ENCODE measurements at regions not wholly inside any gene's neighbourhood (a gene's known extent, or its start where the extent isn't known, plus 50 kb on each side); places are given as distances from the start of the nearest gene placed in this dataset.

DNA sequence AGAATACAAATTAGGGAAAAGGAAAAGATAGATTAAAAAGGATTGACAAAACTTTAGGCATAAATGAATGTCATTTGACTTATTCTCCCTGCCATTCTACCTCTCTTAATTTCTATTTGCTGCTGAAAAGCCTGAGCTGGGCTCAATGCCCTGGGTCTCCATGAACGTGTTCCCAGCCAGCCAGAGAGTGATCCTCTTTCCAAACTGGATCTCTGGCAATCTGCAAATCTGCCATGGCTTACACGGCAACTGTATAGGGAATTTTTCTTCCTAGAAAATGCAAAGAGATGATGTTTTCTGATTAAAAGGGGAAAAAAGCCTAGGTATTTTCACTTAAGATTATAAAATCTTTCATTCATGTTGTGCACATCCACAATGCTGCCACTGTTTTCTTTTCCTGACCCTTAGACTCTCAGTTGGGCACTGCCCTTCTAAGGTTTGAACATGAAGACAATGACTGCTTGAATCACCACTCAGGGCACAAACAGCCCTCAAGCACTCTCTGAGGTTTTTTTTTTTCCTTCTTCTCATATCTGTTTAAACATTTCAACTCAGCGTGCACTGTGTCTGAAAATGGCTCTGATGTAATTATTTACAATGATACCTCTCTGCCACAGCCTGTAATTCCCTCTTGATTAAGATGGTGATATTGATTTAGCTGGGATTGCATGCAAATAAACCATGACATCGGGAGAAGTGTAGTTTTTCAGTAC is 60.3 kb downstream of the DACT1 start:
- no peak for DNase-seq (ENCODE audit: low read depth)

DNA sequence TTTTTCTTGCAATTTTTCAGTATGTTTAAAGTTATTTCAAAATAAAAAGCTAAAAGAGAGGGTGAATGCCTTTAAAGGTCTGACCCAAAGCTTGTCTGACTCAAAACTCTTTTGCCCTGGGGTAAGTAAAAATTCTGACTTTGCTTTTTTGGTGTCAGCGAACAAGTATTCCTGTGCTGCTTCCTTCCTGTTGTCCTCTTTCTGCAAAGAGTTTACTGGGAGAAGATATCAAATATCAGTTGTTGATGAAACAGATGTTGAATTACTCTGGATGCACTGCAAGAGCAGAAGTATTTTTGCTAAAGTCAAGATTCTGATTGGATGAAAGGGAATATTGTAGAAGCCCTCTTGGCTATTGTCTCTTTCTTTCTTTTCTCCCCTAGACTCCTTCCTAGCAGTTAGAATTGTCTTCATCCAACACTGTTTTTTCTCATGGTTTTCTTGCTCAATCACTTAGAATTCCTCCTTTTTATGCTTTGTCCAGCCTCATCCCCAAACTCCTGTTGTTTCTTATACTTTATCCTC is 62.0 kb downstream of the DACT1 start:
- DNase-seq (ENCODE audit: low read depth), result no peak

DNA sequence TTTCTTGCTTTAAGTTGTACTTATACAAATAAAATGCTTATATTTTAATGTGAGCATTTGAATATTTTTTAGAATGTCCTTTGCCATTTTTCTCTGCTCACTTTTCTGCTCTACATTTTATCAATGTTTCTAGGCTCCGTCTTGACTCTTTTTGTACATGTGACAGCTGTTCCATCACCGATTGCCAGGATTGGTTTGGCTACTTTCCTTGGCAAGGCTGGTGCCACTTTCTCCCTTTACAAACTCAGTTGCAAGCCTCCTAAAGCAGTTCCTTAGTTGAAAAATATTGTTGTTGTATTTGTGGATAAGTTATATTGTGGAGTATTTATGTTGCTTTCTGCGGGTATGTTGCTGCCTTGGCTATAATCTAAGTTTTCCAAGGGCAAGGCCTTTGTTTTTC is 63.4 kb downstream of the DACT1 start:
- no peak for DNase-seq (ENCODE audit: low read depth)

DNA sequence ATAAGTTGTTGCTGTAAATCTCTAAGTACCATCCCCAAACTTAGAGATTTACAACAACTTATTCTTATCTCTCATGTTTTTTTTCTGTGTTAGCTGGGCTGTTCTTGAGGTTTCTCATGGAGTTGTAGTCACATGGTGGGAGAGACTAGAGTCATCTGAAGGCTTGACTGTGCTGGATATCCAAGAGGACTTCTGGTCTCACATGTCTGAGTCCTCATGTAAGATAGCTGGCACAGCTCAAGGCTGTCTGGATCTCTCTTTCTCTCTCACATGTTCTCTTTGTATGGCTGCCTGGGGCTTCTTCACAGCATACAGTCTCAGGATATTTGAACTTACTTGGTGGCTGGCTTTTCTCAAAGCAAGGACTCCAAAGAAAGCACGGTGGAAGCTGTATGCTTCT is 63.8 kb downstream of the DACT1 start:
- no peak for DNase-seq (ENCODE audit: low read depth)

DNA sequence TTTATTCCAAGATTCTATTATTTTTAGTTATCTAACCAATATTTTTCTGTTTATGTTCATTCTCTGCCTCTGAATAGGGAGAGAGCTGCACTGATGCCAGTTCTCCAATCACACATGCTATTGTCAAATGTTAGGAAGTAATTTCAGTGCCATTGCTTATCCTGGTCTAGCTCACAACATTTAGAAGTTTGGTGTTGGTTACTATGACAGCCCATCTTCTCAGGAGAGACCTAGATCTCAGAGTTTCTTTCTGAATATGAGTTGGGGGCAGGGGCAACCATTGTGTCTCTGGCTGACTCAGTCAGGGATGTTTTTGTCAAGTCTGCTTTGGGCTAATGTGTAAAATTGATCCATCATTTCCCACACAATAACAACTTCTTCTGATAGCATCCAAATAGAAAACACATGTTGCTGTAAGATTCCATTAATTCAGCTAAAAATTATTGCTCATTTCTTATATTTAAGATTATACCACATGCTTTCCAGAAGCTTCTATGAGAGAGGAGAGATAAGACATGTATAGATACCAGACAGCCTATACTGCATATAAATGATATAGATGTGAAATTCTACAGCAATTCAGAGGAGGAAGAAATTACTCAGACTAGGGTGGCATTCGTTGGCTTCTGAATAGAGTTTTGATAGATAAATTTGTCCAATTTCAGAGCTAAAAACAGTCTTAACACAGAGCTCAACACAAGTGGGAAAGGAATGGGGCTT is 64.8 kb downstream of the DACT1 start:
- DNase-seq (ENCODE audit: low read depth), result no peak

DNA sequence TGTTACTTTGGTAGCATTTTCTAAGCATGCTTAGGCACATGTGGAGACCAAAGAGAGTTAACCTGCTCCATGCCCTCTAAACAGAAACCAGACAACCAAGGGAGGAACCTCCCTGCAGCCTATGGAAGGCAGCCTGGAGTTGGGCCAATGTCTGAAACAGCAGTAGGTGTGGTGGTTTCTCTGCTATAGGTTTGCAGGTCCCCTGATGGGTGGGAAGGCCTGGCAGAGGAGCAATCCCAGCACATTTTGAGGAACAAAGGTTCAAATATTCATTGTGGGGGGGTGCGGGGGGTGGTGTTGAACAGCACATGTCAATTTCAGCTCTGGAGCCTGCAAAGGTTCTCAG is 65.4 kb downstream of the DACT1 start:
- no peak for DNase-seq (ENCODE audit: low read depth)

DNA sequence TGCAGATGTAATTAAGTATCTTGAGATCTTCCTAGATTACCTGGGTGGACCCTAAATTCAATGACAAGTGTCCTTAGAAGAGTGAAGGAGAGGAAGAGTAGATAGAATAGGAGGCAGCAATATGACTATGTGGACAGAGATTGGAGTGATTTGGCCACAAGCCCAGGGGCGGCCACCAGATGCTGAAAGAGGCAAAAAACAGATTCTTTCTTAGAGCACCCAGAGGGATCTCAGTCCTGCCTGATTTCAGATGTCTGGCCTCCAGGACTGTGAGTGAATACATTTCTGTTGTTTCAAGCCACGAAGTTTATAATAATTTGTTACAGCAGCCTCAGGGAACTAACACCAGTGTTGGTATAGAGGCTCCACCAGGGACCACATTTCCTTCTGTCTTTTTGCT is 67.3 kb downstream of the DACT1 start:
- DNase-seq (ENCODE audit: low read depth), result no peak

DNA sequence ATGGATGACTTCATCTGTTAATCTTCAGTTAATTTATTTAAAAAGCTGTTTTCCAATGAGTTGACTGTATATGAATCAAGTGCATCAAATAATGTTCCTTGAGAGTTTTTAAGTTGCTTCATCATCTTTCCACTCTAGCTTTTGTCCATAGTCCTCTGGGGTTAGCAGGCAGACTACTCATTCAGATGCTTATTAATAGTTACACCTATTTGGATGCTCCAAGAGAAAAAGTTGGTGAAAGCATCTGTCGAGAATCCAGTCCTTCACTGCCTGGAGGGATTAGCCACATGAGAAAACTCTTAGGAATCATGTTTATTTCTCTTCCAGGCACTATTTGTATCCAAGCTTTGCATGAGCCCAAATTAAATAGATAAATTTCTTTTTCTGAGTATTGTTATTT is 70.2 kb downstream of the DACT1 start:
- no peak for DNase-seq (ENCODE audit: low read depth)

DNA sequence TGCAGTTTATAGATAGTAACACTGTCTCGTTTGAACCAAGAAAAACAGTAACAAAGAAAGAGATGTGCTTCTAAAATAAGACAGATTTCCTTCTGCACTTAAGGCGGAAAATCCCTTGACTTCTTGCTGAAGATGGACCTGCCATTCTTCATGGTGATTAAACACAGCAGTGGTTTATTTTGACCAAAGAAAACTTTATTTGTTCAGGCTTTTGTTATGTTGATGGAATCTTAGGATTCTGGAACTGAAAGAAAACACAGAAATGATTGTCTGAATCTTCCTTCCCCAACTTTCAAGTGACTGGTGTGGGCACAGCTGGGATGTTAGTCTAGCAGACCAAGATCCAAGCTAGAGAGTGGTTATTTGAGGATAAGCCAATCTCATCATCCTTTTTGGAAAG is 72.2 kb downstream of the DACT1 start:
- no peak for DNase-seq (ENCODE audit: low read depth)

DNA sequence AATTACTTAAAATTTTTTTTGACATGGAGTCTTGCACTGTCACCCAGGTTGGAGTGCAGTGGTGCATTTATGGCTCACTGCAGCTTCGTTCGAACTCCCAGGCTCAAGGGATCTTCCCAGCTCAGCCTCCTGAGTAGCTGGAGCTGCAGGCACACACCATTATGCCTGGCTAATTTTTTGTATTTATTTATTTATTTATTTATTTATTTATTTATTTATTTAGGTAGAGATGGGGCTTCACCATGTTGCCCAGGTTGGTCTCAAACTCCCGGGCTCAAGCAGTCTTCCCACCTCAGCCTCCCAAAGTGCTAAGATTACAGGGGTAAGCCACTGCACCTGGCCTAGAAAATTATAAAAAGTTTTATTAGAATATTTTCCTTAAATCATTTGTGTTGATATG is 73.6 kb downstream of the DACT1 start:
- DNase-seq (ENCODE audit: low read depth), result no peak

DNA sequence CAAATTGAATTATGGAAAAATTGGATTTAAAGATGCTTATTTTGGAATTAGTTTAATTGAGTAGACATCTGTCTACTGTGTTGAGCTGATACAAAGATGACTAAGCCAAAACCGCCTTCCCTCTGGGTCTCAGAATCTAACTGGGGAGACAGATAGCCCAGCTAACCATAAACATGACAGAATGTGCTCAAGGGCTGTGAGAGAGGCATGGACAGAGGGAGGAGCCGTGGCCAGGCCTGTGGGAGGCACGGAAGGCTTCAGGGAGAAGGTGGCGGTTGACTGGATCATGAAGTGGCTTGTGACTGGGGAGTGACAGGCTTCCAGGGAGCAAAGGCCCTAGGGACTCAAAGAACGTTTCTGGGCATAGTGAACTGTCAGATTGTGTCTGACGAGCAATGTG is 74.6 kb downstream of the DACT1 start:
- DNase-seq (ENCODE audit: low read depth), result peak; percentile 31

DNA sequence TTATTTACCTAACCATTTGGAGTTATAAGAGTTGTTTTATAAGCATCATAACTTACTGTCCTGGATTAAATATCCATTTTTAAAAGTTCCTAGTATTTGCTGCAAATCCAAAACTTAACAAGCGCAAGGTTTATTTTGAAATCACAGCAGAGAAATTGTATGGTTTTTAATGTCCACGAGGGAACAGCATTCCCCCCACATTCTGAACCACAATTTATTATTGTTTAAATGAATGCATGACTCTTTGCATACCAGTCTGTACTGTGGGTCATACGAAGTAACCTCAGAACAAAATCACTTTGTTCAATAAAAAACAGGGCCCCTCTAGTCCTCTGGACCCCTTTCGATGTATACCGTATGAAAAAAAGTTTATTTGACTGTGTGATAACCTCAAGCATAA is 75.9 kb downstream of the DACT1 start:
- DNase-seq (ENCODE audit: low read depth), result peak; percentile 9

DNA sequence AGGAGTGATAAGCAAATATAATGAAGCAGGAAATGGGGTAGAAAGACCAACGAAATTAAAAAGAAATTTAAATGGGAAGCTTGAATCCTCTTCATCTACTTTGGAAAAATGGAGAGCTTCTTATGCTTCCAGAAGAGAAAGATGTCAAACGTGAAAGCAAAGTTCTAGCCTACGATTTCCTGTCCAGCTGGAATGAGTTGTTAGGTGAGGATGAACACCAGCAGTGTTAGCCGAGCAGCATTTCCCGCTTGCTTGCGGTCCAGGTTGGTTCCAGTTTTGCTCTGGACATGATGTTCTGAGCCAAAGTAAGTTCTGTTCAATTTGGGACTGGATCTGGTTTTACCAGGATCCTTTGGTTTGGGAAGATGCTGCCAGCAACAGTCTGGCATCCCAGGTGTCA is 78.9 kb downstream of the DACT1 start:
- DNase-seq (ENCODE audit: low read depth), result no peak

DNA sequence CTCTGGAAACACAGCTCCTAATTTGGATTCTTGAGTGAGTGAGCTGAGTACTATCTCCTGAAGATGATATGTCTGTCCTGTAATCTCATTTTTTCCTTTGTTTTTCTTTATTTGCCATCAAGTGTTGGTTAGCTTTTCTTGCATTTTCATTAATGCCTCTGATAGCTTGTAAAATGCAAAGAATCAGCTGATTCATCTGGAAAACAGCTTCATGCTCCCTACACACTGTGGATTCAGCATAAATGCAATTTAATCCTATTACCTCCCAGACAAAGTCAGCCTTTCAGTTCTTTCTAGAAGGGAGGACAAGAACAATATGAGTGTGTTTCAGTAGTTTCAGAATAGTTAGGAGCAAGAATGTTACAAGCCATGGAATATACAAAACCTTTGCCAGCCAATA is 79.4 kb downstream of the DACT1 start:
- DNase-seq (ENCODE audit: low read depth), result no peak

DNA sequence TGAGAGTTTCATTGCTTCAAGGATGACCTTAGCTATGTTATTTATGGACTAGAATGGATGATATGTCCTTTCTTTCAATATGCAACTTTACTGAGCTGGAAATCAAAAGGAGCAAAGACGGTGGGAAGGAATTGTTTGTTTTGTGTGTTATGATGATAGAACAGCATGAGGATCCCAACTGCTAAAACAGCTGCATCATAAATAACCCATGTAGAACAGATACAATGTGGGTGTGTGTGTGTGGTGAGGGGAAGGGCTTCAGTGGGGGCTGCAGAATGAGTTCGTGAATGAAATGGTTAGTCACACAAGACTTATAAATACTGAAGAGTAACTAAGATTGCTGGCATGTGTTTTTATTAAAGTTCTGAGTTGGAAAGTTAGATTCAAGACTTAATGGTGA is 80.1 kb downstream of the DACT1 start:
- no peak for DNase-seq (ENCODE audit: low read depth)

DNA sequence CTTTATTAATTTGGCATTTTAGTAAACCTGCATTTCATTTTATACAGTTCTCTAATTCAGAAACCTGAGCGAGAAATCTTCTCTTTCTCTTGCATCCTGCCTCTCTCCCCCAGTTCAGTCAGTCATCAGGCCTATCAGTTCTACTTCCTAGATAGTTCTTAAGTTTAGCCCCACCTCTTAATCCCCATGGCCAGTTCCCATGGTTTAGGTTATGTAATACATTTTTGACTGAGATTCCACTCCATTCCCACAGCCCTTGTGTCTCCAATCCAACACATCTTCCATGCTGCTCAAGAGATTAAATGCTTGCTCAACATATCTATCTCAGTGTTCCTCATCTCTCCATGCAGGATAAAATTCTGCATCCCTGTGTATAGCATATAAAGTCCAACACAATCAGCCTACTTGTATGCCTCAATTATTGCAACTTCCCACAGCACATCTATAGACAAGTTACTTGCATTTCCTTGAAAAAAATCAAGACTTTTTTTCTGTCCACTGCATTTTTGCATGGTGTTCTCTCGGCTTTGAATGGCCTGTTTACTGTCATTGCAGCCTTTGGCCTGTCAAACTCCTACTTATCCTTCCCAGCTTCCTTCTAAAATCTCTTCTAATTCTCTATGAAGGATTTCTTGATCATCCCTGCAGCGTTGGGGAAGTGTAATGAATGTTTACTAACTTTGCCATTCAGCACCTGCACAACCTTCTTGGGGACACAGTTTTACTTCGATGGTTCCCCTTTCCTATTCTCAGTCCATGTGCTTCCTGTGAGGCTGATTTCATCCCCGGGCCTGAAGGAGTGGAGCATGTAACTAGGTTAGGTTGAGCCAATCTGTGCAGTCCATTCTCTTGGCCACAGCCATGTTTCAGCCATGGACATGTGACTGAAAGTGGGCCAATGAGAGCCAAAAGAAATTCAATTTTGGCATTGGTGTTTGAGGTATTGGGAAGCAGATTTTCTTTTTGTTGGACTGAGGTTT is 80.8 kb downstream of the DACT1 start:
- peak; percentile 42 for DNase-seq (ENCODE audit: low read depth)

DNA sequence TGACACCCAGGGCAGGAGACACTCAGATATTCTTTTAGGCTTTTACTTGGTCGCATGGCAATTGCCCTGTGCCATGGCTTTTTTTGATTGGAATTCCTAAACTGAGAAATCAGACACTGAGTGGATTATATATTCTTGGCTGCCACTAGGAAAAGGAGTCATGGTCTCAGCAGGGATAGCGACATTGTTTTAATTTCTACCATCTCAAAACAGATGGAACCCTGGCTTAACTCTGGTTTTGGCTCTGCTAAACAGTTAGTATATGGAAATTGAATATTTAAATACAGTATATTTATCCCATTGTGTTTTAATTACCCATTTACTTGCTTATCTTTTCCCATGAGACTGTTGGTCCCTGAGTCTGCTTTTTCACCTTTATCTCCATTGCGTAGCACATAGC is 84.0 kb downstream of the DACT1 start:
- DNase-seq (ENCODE audit: low read depth), result no peak

DNA sequence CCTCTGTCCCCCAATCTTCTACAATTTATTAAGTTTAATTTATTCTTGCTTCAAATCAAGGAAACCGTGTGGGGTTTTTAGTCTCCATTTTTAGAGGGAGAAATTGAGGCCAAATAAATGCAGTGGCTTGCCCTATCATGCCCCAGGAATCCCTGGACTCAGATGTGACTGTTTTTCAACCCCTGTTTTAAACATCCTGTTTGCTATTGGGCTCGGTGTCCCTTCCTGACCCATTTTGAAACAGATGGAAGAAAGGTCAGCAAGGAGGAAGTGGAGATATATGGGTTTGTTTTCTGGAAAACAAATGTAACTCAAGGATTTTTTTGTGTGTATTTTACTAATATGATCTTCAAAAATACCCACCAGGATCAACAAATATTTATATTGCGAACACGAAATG is 84.7 kb downstream of the DACT1 start:
- DNase-seq (ENCODE audit: low read depth), result no peak

DNA sequence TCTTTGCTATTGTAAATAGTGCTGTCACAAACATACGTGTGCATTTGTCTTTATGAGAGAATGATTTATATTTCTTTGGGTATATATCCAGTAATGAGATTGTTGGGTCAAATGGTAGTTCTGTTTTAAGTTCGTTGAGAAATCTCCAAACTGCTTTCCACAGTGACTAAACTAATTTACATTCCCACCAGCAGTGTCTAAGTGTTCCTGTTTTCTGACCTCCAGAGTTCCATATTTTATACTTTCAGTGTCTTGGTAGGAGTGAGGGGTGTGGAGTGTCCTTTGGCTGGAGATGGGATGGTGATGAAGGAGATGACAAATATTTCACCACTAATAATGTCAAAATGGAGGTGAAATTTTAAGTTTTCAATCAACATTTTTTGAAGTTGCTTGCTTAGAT is 86.4 kb downstream of the DACT1 start:
- DNase-seq (ENCODE audit: low read depth), result no peak

DNA sequence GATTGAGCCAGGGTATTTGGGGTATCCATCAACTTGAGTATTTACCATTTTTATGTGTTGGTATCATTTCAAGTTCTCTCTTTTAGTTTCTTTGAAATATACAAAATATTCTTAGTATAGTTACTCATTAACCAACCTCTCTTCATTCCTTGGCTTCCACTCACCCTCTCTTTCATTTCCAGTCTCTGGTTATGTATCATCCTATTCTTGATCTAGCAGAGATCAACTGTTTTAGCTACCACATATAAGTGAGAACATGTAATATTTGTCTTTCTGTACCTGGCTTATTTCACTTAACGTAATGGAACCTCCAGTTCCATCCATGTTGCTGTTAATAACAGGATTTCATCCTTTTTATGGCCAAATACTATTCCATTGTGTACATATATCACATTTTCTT is 86.9 kb downstream of the DACT1 start:
- no peak for DNase-seq (ENCODE audit: low read depth)

DNA sequence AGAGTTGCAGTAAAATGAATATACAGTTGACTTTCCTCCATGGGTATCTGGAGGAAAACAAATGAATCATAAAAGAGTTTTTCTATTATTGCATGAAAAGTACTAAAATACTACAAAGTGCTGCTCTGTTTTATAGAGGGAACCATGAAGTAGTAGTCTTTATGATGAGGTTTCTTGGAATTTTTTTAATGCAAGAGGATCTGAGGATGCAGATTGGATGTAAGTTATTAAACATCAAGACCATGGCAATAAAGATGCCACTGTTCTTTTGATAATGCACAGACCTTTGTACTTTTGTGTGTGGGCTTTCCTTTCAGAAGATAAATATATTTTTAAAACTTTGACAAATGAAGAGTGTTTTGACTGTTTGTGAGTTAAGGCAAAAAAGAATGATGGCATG is 87.5 kb downstream of the DACT1 start:
- no peak for DNase-seq (ENCODE audit: low read depth)

DNA sequence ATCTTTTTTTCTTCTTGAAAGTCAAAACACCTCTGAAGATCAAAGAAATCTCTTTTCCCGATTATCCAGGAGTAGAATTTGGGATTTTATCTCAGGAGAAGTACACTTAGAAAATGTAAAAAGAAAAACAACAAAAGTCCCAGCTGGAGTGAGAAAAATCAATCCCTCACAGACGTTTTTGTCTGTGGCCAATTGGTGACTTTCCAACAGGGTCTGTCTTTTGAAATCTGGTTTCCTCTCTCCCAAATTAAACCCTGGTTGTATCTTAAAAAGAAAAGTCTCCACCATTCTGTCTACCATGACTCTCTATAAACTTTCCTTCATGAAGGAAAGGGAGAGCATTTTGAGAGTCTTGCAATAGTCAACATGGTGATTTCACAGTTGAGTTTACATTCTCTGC is 88.1 kb downstream of the DACT1 start:
- DNase-seq (ENCODE audit: low read depth), result no peak
